Activated T-cell treated with anti-CD3 and anti-CD28 coated beads, Interleukin-2, amount 50 U/mL, for 72 hours (primary cell): ENCODE measurements at regions not wholly inside any gene's neighbourhood (a gene's known extent, or its start where the extent isn't known, plus 50 kb on each side); places are given as distances from the start of the nearest gene placed in this dataset.
"Not testable (repeated sequence)": the region's sequence is repeated elsewhere in the genome, so short reads cannot be mapped to it uniquely, and the experiment has no call there.

Experiments used
- ATAC-seq, 2 donors: fragments of 150-1000 bp; cut with Tn5 transposase; replicated peaks in 1 of 2; 2 replicates each; pipeline ENCODE4 v1.10.0; 2021; ENCODE audit warnings: moderate library complexity in 2 of 2, mild to moderate bottlenecking in 1 of 2
- DNase-seq, 2 donors: peaks; one replicate each; pipeline ENCODE4 v3.0.0; 2021 to 2022; ENCODE audit warnings: mixed read lengths in 1 of 2
- H3K27ac Mint-ChIP-seq: one replicate; pipeline ENCODE4 v1.8.0; 2022; ENCODE audit warnings: mild to moderate bottlenecking, moderate library complexity, mixed read lengths
- H3K27me3 Mint-ChIP-seq: one replicate; pipeline ENCODE4 v1.8.0; 2022; ENCODE audit warnings: low read depth, mixed read lengths
- H3K36me3 Mint-ChIP-seq, 2 donors: one replicate each; pipeline ENCODE4 v1.8.0; 2022; ENCODE audit warnings: mixed read lengths in 2 of 2, mild to moderate bottlenecking in 1 of 2; ENCODE audit not compliant: insufficient read depth in 2 of 2
- H3K4me1 Mint-ChIP-seq: one replicate; pipeline ENCODE4 v1.8.0; 2022; ENCODE audit warnings: low read depth, mixed read lengths
- H3K4me3 Mint-ChIP-seq, 2 donors: one replicate each; pipeline ENCODE4 v1.8.0; 2022; ENCODE audit warnings: mild to moderate bottlenecking in 2 of 2, mixed read lengths in 2 of 2, moderate library complexity in 2 of 2
- H3K9me3 Mint-ChIP-seq, 2 donors: one replicate each; pipeline ENCODE4 v1.8.0; 2022; ENCODE audit warnings: mixed read lengths in 2 of 2

DNA sequence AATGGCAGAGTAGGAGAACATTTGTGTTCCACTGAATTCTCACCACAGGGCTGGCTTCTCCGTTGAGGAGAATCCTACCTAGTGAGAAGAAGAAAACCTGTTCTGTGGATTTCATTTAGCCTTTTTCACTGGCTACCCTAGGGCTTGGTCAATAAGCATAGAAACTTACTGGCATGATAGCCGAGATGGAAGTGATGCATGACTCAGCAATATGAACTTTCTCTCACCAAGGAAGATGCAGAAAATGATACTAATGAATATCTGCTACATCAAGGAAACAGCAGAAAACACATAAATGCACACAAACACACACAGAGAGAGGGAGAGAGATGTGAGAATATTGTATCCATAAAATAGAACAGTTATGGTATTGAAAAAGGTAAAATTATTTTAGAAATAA is 216.3 kb downstream of the HHIP start:
- Mint-ChIP-seq H3K9me3 (peaks cover 9% of the 10 kb centered on the region in 2 donors), H3K4me1 (no peaks in the 10 kb centered on the region), H3K27me3 (no peaks in the 10 kb centered on the region), H3K27ac (no peak overlapping the region), H3K4me3 (no peak overlapping the region), H3K36me3 (peaks cover 0 to 2% of the 10 kb centered on the region in 2 donors)
- DNase-seq (no peak), ATAC-seq (no peak)

DNA sequence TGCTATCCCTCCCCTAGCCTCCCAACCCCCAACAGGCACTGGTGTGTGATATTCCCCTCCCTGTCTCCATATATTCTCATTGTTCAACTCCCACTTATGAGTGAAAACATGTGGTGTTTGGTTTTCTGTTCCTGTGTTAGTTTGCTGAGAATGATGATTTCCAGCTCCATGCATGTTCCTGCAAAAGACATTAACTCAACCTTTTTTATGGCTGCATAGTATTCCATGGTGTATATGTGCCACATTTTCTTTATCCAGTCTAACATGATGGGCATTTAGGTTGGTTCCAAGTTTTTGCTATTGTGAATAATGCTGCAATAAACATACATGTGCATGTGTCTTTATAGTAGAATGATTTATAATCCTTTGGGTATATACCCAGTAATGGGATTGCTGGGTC is 218.9 kb downstream of the HHIP start:
- not testable (repeated sequence) for H3K4me1 Mint-ChIP-seq, H3K27me3 Mint-ChIP-seq, DNase-seq, H3K36me3 Mint-ChIP-seq, ATAC-seq, H3K27ac Mint-ChIP-seq, H3K4me3 Mint-ChIP-seq
- peaks cover 6 to 12% of the 10 kb centered on the region in 2 donors for H3K9me3 Mint-ChIP-seq

- no peak overlapping the region for H3K27ac Mint-ChIP-seq
- H3K27me3 Mint-ChIP-seq: no peaks in the 10 kb centered on the region
- ATAC-seq (no peak), DNase-seq (no peak)
- no peaks in the 10 kb centered on the region for H3K4me1 Mint-ChIP-seq
- peaks cover 0 to 9% of the 10 kb centered on the region in 2 donors for H3K9me3 Mint-ChIP-seq
- peaks cover 0 to 2% of the 10 kb centered on the region in 2 donors for H3K36me3 Mint-ChIP-seq
- no peak overlapping the region for H3K4me3 Mint-ChIP-seq
Measured at GRCh38 chr4:144868309-144868708, 222.4 kb downstream of the HHIP start.

DNA sequence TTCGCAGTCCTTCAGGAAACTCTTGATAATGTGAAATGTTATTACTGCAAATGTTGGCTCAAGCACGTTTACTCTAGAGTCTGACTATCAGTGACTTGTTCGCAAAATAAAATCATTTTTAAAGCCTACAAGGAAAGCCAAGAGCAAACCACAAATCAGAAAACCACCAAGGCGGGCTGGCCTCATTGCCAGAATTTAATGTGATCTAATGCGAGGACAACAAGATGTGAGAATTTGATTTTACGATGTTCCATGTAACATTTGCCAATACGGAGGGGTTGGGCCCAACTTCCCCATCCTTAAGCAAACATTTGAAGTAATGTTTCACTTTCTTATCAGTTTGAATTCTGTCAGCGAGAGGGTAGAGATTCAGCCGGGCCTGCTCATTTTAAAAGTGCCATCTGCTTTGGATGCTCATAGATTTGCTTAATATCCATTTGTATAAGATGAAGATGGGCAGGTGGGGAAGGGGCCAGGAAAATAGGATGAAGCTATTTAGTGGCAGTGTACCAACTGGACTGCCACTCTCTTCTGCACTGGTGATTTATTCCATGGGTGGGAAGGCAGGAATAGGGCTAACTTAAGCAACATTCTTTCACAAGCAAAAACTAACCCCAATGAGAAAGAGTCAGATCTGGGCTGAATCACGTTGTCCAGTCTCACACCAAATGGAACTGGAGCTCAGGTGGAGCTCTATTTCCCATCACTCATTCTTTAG is 225.3 kb downstream of the ANAPC10 start:
- Mint-ChIP-seq H3K9me3 (peaks cover 0 to 2% of the 10 kb centered on the region in 2 donors), H3K4me3 (no peak overlapping the region), H3K36me3 (no peaks in the 10 kb centered on the region), H3K27me3 (no peaks in the 10 kb centered on the region), H3K4me1 (no peaks in the 10 kb centered on the region), H3K27ac (no peak overlapping the region)
- DNase-seq: no peak
- no peak for ATAC-seq

- DNase-seq: no peak
- no peak for ATAC-seq
Measured at GRCh38 chr4:144873226-144873990, 224.6 kb downstream of the ANAPC10 start.

GRCh38 chr4:144894573-144894972 is 203.4 kb downstream of the ANAPC10 start:
- no peaks in the 10 kb centered on the region for H3K27me3 Mint-ChIP-seq
- H3K9me3 Mint-ChIP-seq: peaks cover 4% of the 10 kb centered on the region in 2 donors
- H3K36me3 Mint-ChIP-seq: no peaks in the 10 kb centered on the region
- H3K4me1 Mint-ChIP-seq: no peaks in the 10 kb centered on the region
- H3K27ac Mint-ChIP-seq: no peak overlapping the region
- H3K4me3 Mint-ChIP-seq: no peak overlapping the region
- ATAC-seq (no peak), DNase-seq (no peak)

More at GRCh38 chr4:144873226-144873990, 224.6 kb downstream of the ANAPC10 start:
- no peak overlapping the region for H3K4me3 Mint-ChIP-seq
- H3K27ac Mint-ChIP-seq: no peak overlapping the region
- no peaks in the 10 kb centered on the region for H3K4me1 Mint-ChIP-seq
- no peaks in the 10 kb centered on the region for H3K36me3 Mint-ChIP-seq
- H3K27me3 Mint-ChIP-seq: no peaks in the 10 kb centered on the region
- no peaks in the 10 kb centered on the region for H3K9me3 Mint-ChIP-seq

DNA sequence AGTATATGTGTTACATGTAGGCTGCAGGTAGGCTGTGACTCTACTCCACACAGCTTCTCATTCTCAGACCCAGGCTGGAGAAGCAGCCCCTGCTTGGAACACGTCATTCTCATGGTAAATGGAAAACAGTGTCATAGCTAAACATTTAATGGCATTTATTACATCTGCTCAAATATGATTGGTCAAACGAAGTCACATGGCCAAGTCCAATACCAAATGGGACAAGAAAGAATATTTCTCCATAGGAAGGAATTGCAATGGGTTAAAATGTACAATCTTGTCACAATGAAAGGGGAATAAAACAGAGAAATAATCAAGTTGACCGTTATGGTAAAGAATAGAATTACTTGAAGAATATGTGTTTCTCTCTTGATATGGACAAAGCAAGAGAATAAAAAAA is 198.6 kb downstream of the ANAPC10 start:
- no peak overlapping the region for H3K27ac Mint-ChIP-seq
- no peaks in the 10 kb centered on the region for H3K4me1 Mint-ChIP-seq
- DNase-seq (no peak), ATAC-seq (no peak)
- no peak overlapping the region for H3K4me3 Mint-ChIP-seq
- no peaks in the 10 kb centered on the region for H3K27me3 Mint-ChIP-seq
- H3K36me3 Mint-ChIP-seq: no peaks in the 10 kb centered on the region
- peaks cover 4% of the 10 kb centered on the region in 2 donors for H3K9me3 Mint-ChIP-seq

- Mint-ChIP-seq H3K36me3 (no peaks in the 10 kb centered on the region), H3K4me1 (no peaks in the 10 kb centered on the region), H3K27me3 (no peaks in the 10 kb centered on the region), H3K4me3 (no peak overlapping the region), H3K9me3 (no peaks in the 10 kb centered on the region), H3K27ac (no peak overlapping the region)
- DNase-seq (no peak), ATAC-seq (no peak)
Measured at GRCh38 chr4:144901141-144901540, 196.9 kb downstream of the ANAPC10 start.

DNA sequence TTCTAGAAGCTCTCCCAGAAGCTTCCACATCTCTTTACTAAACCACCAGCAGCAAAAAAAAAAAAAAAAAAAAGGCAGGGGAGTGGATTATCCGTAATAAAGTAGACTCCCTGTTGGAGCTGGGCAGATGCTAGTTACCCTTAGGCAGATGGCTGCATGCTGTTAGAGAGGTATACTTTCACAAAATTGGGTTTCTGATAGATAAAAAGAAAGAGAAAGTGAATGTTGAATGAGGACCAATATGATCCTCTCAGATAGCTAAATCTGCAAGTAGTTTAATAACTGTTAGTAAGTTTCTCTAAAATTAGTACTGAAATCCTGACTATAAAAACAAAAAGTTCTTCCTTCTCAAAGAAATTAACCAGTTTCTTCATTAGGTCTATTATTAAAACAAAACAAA is 195.4 kb downstream of the ANAPC10 start:
- Mint-ChIP-seq H3K4me3 (no peak overlapping the region), H3K4me1 (no peaks in the 10 kb centered on the region), H3K27ac (no peak overlapping the region), H3K36me3 (no peaks in the 10 kb centered on the region), H3K9me3 (no peaks in the 10 kb centered on the region), H3K27me3 (no peaks in the 10 kb centered on the region)
- no peak for DNase-seq
- no peak for ATAC-seq

DNA sequence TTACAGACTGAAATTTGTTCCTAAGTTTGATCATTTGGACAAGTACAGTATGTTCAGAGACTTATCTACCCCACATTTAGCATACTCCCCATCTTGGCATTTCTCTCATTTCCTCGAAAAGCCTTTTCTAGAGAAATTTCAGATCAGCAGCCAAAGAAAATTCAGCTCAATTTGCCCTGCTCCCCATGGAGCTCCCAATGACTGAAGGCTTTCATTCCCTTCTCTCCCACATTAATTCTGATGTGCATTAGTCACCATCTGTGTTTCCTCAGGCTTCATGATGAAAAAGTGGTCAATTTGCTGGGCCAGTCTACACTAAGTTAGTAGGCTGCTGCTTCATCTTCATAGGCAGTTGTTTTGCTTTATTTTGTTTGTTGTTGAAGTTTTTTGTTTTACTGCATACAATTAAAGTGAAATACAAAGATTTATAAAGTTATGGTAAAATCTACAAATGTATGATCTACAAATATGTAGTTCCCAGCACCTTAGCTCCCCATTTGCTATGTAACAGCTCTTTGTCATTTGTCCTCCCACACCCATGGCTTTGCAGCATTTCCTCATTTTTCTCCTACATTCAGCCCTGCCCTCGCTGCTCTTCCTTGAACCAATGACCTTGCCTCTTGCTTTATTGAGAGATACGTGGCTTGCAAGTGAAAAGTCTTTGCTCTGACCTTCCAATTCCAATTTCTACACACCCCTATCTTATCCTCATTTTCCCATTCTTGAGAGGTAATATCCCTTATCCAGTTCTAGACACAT is 193.9 kb downstream of the ANAPC10 start:
- ATAC-seq (no peak), DNase-seq (no peak)
- H3K4me3 Mint-ChIP-seq: no peak overlapping the region
- no peaks in the 10 kb centered on the region for H3K4me1 Mint-ChIP-seq
- no peaks in the 10 kb centered on the region for H3K36me3 Mint-ChIP-seq
- no peaks in the 10 kb centered on the region for H3K27me3 Mint-ChIP-seq
- H3K9me3 Mint-ChIP-seq: no peaks in the 10 kb centered on the region
- H3K27ac Mint-ChIP-seq: no peak overlapping the region

DNA sequence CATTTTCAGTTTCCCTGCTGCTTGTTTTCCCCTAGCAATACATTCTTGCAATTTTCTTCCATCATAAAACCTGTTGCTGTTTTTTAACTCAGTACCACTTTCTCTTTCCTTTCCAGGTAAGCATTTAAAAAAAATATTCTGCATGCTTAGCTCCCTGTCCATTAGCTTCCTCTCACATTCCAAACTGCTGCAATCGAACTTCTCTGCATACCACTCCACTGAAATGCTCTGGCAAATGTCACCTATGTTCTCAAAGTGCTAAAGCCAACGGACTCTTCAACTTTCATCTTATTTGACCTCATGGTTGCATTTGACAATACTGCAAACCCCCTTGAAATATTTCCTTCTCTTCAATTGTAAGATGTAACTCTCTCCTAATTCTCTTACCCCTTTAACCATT is 192.7 kb downstream of the ANAPC10 start:
- Mint-ChIP-seq H3K4me3 (no peak overlapping the region), H3K27me3 (no peaks in the 10 kb centered on the region), H3K9me3 (no peaks in the 10 kb centered on the region), H3K4me1 (no peaks in the 10 kb centered on the region), H3K36me3 (no peaks in the 10 kb centered on the region), H3K27ac (no peak overlapping the region)
- ATAC-seq: no peak
- no peak for DNase-seq

- ATAC-seq: no peak
- DNase-seq: no peak
- Mint-ChIP-seq H3K36me3 (no peaks in the 10 kb centered on the region), H3K27me3 (no peaks in the 10 kb centered on the region), H3K27ac (no peak overlapping the region), H3K9me3 (no peaks in the 10 kb centered on the region), H3K4me3 (no peak overlapping the region), H3K4me1 (no peaks in the 10 kb centered on the region)
Measured at GRCh38 chr4:144906181-144906925, 191.6 kb downstream of the ANAPC10 start.

DNA sequence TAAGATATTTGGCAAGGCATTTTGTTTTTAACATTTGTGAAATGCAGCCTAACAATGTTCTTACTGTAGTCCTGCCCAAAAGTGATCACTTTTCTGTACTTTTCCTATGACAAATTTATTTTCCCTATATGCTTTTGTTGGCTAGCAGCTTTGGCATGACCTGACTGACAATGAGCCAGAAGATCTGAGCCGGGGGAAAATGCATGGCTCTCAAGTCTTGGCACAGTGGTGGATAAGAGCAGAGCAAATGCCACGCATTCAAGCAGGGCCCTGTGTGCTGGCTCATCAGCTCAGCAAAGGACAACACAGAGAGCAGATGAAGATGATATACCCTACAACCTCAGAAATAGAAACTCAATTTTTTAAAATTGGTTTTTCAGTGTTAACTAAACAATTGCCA is 187.3 kb downstream of the ANAPC10 start:
- Mint-ChIP-seq H3K9me3 (no peaks in the 10 kb centered on the region), H3K36me3 (no peaks in the 10 kb centered on the region), H3K4me3 (no peak overlapping the region), H3K4me1 (no peaks in the 10 kb centered on the region), H3K27me3 (no peaks in the 10 kb centered on the region), H3K27ac (no peak overlapping the region)
- DNase-seq (no peak), ATAC-seq (no peak)
